GM13976 (cell line): ENCODE measurements at regions not wholly inside any gene's neighbourhood (a gene's known extent, or its start where the extent isn't known, plus 50 kb on each side); places are given as distances from the start of the nearest gene placed in this dataset.

Source experiments
- DNase-seq: peaks from one replicate; pipeline ENCODE4 v3.0.0; 2012; ENCODE audit warnings: low spot score
- in situ Hi-C: fragments of 300-500 bp; cut with MboI; formaldehyde crosslinking; loops from one replicate; pipeline ENCODE4 v1.12.0; 2022; ENCODE audit warnings: low sequenced_read_pairs, mixed read lengths, inconsistent platforms; ENCODE audit not compliant: unreplicated experiment
- TF ChIP-seq, protein P1 (sequence below): IDR thresholded peaks from 2 replicates; pipeline ENCODE4 v1.5.1; 2012; ENCODE audit warnings: borderline replicate concordance, mild to moderate bottlenecking; ENCODE audit not compliant: insufficient read depth; ENCODE audit errors: extremely low read depth, missing control alignments, control extremely low read depth

DNA sequence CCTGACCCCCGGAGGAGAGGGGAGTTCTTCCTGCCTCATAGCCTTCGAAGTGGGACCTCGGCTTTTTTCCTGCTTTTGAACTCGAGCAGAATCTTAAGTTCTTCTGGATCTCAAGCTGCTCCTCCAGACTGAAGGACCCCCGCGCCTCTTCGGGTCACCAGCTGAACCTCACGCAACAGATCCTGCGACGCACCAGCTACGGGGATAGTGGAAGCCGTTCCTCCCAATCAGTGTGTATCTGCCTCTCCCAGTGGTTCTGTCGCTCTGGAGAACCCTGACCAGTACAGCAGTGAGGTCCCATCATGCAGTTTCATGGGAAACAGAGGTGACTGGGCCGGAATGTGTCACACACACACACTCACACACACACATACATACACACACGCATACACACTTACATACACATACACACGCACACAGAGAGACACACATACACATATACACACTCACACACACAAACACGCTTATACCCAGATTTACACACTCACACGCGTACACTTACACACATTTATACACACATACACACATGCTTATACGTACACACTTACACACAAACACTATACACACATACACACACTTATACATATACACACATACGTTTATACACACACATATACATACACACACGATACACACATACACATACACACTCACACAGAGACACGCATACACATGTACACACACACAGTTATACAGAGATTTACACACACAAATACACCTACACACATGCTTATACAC is 170.0 kb downstream of the TTLL2 start:
- in situ Hi-C loops, result no loop called here
- TF ChIP-seq, protein P1, sequence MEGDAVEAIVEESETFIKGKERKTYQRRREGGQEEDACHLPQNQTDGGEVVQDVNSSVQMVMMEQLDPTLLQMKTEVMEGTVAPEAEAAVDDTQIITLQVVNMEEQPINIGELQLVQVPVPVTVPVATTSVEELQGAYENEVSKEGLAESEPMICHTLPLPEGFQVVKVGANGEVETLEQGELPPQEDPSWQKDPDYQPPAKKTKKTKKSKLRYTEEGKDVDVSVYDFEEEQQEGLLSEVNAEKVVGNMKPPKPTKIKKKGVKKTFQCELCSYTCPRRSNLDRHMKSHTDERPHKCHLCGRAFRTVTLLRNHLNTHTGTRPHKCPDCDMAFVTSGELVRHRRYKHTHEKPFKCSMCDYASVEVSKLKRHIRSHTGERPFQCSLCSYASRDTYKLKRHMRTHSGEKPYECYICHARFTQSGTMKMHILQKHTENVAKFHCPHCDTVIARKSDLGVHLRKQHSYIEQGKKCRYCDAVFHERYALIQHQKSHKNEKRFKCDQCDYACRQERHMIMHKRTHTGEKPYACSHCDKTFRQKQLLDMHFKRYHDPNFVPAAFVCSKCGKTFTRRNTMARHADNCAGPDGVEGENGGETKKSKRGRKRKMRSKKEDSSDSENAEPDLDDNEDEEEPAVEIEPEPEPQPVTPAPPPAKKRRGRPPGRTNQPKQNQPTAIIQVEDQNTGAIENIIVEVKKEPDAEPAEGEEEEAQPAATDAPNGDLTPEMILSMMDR, result no peak
- no peak for DNase-seq

DNA sequence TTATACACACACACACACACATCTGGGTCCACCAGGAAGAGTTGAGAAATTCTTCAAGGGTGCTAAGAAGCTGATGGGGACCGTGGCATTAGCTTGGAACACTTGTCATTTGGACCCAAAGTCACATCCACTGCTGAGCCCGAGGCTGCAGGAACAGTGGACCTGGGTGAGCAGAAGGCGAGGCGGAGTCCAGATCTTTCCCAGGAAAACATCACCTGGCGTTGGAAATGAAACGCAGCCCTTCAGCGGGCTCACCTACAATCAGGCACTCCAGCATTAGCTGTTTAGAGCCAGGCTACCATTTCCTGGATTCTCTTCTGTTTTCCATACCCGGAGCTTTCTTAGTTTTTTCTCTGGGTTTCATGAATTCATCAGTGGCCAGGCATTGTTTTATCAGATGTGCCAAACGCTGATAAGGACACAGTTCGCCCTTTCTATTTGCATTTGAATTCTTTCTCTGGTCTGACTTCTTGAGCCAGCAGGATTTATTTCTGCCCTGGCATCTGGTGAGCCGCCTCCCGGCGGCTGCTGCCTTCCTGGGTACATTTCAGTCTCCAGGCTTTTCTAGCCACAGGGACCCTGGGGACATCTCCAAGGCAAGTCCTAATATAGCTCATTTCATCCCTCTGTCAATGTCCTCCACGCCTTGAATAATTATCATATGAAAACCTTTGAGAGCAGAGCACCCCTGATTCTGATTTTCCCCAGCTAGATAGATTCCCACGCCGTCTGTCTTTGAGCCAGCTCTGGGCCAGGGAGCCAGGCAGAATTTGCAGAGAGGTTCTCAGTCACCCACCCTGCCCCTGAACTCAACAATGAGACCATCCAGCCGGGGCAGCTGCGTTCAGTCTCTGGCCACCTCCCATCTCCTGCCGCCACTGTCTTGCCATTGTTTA is 170.9 kb downstream of the TTLL2 start:
- no peak for DNase-seq
- in situ Hi-C loops, result no loop called here
- TF ChIP-seq, protein P1, result no peak

DNA sequence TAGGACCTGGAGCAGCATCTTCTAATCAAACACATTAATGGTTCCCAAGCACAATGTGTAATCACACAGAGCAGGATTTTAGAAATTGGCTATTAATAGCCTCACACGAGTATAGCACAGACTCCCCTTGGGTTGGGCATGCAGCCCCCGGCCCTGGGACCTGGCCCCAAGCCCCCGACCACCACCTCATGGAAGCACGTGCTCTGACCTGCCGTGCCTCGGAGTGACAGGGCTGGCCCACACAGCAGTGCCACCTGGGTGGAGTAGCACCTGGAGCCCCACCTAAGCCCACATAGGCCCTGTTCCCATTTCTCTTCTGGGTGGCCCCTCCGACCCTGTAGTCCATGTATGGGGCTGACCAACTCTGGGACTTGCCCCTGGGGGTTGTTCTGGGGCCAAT is 171.8 kb downstream of the TTLL2 start:
- TF ChIP-seq, protein P1, result no peak
- in situ Hi-C loops, result no loop called here
- DNase-seq, result no peak

DNA sequence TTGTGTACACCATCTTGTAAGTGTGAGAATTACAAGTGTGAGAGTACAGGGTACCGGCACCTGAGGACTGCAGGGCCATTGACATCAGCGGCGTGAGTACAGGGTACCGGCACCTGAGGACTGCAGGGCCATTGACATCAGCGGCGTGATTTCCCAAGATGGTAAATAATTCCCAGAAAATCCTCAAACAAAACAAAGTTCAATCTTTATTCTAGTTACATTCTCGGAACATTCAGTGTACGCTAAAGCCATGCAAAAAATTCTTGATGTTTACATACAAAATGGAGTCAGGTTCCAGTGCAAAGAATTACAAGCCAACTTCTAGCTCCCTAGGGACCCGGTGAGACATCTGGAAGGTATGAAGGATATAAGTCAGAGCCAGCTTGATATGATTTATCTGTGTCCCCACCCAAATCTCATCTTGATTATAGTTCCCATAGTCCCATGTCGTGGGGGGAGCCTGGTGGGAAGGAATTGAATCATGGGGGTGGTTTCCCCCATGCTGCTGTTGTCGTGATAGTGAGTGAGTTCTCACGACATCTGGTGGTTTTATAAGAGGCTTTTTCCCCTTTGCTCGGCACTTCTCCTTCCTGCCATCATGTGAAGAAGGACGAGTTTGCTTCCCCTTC is 172.7 kb downstream of the TTLL2 start:
- no peak for DNase-seq
- in situ Hi-C loops, result no loop called here

DNA sequence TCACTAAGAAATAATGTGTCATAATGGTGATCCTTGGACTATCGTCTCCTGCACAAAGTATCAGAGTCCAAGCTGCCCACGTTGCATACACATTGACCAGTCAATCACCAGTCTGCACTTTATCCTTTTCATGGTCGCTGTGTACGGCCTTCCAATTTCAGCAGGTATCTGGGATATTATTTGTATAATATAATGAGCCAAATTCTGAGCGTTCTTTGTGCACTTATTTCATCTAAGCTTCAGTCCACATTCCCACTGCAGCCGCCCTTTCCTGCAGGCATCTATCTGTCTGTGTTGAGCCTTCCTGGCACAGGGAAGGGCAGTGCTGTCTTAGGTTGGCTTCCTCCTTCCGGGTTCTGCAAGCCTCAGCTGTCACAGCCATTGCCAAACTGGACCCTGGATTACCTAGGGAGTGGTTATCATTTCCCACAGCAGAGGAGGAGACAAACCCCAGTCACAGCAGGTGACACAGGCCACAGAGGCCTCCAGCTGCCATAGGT is 174.3 kb downstream of the TTLL2 start:
- no peak for DNase-seq
- in situ Hi-C loops, result no loop called here
- TF ChIP-seq, protein P1, result no peak

More for the DNA sequence above, 172.7 kb downstream of the TTLL2 start:
- TF ChIP-seq, protein P1, result no peak

DNA sequence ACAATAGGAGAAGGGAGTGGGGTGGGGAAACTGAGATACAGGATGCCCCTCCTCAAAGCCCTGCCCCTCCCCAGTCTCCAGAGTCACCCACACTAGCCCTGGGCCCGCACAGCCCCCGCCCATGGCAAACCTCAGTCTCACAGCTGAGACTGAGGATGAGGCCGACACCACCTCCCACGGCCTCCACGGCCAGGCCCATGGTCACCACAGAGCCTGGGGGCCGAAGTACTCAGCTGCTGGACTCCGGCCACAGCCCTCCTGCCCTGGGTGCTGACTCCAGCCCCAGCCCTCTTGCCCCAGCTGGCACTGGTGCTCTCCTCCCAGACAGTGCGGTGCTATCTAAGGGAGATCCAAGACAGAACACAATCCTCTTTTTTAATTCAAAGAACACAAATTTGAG is 176.1 kb downstream of the TTLL2 start:
- in situ Hi-C loops, result no loop called here
- DNase-seq, result no peak
- TF ChIP-seq, protein P1, result no peak
